Esophagus squamous epithelium (tissue), 5 donors: ENCODE measurements at regions not wholly inside any gene's neighbourhood (a gene's known extent, or its start where the extent isn't known, plus 50 kb on each side); places are given as distances from the start of the nearest gene placed in this dataset.
"Not testable (repeated sequence)": the region's sequence is repeated elsewhere in the genome, so short reads cannot be mapped to it uniquely, and the experiment has no call there.

Experiments
- DNase-seq: peaks from one replicate; lab custom pipeline; 2025; lab: John Stamatoyannopoulos, UW
- H3K27ac ChIP-seq, 4 donors: fragments of 200-600 bp; sonication (generic); one replicate each; pipeline ENCODE4 v1.5.1; 2016 to 2019; ENCODE audit warnings: mild to moderate bottlenecking in 1 of 4
- H3K27me3 ChIP-seq, 4 donors: fragments of 200-600 bp; sonication (generic); 1 replicate in 3 of 4; 2 replicates in 1 of 4; pipeline versions ENCODE4 v1.5.1 to v1.6.0; 2017 to 2021; ENCODE audit warnings: antibody characterized with exemption in 1 of 4
- H3K36me3 ChIP-seq, 3 donors: fragments of 200-600 bp; sonication (generic); one replicate each; pipeline ENCODE4 v1.5.1; 2016 to 2019
- H3K4me1 ChIP-seq, 3 donors: fragments of 200-600 bp; sonication (generic); one replicate each; pipeline ENCODE4 v1.5.1; 2017 to 2019
- H3K4me3 ChIP-seq, 4 donors: fragments of 200-600 bp; sonication (generic); 1 replicate in 3 of 4; 2 replicates in 1 of 4; pipeline ENCODE4 v1.5.1; 2016 to 2019; ENCODE audit warnings: mild to moderate bottlenecking in 2 of 4, moderate library complexity in 1 of 4
- H3K9me3 ChIP-seq, 3 donors: fragments of 200-600 bp; sonication (generic); one replicate each; pipeline ENCODE4 v1.5.1; 2016 to 2019
- CTCF ChIP-seq, 6 experiments: fragments of 450-650 bp in 4 of 6; fragments of 200-600 bp in 2 of 6; sonication (generic) in 2 of 6; IDR thresholded peaks; one replicate each; pipeline ENCODE4 v1.5.1; 2016 to 2019; ENCODE audit warnings: antibody characterized with exemption in 6 of 6, mild to moderate bottlenecking in 4 of 6, moderate library complexity in 4 of 6
- POLR2A ChIP-seq, 4 donors: fragments of 450-650 bp; IDR thresholded peaks; one replicate each; pipeline ENCODE4 v1.6.1; 2017; ENCODE audit warnings: antibody characterized with exemption in 4 of 4, mild to moderate bottlenecking in 4 of 4, moderate library complexity in 3 of 4
- WGBS, 2 donors: methylation state at CpG; one replicate each; pipeline ENCODE4 v1.1.5; 2018; 5-methylcytosine and 5-hydroxymethylcytosine counted together
- intact Hi-C: fragments of 100-400 bp; cut with DNase I; formaldehyde crosslinking; loops from one replicate; pipeline ENCODE4 v1.15.0; 2022
- donor health status: DM: yes; HTN: yes; CAD: no.

DNA sequence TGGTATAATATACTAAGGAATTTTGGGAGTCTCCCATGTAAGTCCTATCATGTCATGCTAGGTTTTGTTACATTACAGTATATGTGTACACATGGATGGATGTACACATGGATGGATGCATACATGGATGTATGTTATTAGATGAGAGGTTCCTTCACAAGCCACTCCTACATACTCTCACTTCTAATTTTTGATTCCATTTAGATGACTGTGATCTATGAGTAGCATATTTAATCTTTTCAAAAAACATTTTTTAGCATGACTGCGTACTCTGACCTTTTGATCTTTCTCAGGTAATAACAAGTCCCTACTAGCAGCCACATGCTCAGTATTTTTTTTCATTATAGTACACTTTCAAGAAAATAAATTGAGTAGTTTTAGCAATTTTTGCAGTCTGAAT is 441.8 kb downstream of the SLITRK1 start:
- intact Hi-C loops, result no loop called here
- H3K27me3 ChIP-seq, result no peaks in the 10 kb centered on the region
- H3K36me3 ChIP-seq, result no peaks in the 10 kb centered on the region
- no peak overlapping the region for H3K4me3 ChIP-seq
- no peaks in the 10 kb centered on the region for H3K9me3 ChIP-seq
- H3K4me1 ChIP-seq, result no peaks in the 10 kb centered on the region
- H3K27ac ChIP-seq, result no peak overlapping the region
- TF ChIP-seq POLR2A (IDR thresholded peaks at IDR 0.05) (no peak), CTCF (IDR thresholded peaks at IDR 0.05) (no peak)
- DNase-seq, result no peak
- 61 to 83% methylated on average over 1 of the region's 1 CpG for WGBS, 2 donors

DNA sequence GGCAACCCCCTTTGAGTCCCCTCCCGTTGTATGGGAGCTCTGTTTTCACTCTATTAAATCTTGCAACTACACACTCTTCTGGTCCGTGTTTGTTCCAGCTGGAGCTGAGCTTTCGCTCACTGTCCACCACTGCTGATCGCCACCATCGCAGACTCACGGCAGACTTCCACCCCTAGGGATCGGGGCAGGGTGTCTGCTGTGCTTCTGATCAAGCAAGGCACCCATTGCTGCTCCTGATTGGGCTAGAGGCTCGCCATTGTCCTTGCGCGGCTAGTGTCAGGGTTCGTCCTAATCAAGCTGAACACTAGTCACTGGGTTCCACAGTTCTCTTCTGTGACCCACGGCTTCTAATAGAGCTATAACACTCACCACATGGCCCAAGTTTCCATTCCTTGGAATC is 442.8 kb downstream of the SLITRK1 start:
- 73 to 89% methylated on average over 6 to 10 of the region's 12 CpGs for WGBS, 2 donors
- intact Hi-C loops, DNase-seq: not testable (repeated sequence)

DNA sequence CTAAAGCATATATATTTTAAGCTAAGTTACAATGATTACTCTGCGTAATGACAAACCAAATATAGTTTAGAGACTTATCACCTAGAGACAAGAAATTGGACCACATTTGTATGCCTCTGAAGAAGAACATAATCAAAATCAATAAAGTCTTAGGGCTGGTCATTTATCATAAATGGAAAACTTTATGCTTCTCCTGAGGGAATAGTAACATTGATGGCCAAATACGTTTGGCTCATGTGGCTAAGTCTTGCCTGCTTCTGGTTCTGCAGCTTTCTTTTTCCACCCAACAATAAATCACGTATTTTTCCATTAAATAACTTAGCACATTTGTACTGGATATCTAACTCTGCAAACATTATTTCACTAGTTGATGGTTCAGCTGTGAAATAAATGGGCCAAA is 458.4 kb downstream of the SLITRK1 start:
- Histone ChIP-seq H3K4me1 (no peaks in the 10 kb centered on the region), H3K27ac (no peak overlapping the region), H3K27me3 (no peaks in the 10 kb centered on the region), H3K9me3 (no peaks in the 10 kb centered on the region), H3K36me3 (no peaks in the 10 kb centered on the region), H3K4me3 (no peak overlapping the region)
- TF ChIP-seq POLR2A (IDR thresholded peaks at IDR 0.05), result no peak
- no peak for TF ChIP-seq CTCF (IDR thresholded peaks at IDR 0.05)
- 55 to 60% methylated on average over 3 of the region's 3 CpGs for WGBS, 2 donors
- intact Hi-C loops, result no loop called here
- DNase-seq, result no peak

More for the DNA sequence above, 442.8 kb downstream of the SLITRK1 start:
- not testable (repeated sequence) for H3K4me3 ChIP-seq, H3K27me3 ChIP-seq, H3K9me3 ChIP-seq, H3K36me3 ChIP-seq, H3K27ac ChIP-seq, H3K4me1 ChIP-seq

DNA sequence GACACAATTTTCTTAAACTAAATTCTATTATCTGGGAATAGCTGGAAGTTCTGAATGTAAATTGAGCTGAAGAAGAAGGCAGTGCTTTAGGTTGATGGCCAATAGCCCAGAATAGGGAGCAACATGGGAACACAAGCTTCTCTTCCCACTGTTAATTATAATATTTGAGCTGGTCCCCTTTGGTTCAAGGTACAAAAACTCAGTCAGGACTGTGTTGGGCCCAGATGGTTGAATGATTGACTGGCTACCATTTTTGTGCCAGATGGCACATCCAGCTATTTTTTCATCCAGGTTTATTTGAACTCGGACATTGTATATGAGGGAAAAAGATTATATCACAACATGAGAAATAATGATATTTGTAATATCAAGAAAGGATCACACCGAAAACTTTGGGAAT is 458.9 kb downstream of the SLITRK1 start:
- H3K27ac ChIP-seq, result no peak overlapping the region
- no peak overlapping the region for H3K4me3 ChIP-seq
- no peaks in the 10 kb centered on the region for H3K27me3 ChIP-seq
- no peak for DNase-seq
- no peaks in the 10 kb centered on the region for H3K9me3 ChIP-seq
- H3K36me3 ChIP-seq, result no peaks in the 10 kb centered on the region
- TF ChIP-seq CTCF (IDR thresholded peaks at IDR 0.05) (no peak), POLR2A (IDR thresholded peaks at IDR 0.05) (no peak)
- WGBS, 2 donors, result 86 to 87% methylated on average over 2 of the region's 2 CpGs
- no peaks in the 10 kb centered on the region for H3K4me1 ChIP-seq
- intact Hi-C loops, result no loop called here

DNA sequence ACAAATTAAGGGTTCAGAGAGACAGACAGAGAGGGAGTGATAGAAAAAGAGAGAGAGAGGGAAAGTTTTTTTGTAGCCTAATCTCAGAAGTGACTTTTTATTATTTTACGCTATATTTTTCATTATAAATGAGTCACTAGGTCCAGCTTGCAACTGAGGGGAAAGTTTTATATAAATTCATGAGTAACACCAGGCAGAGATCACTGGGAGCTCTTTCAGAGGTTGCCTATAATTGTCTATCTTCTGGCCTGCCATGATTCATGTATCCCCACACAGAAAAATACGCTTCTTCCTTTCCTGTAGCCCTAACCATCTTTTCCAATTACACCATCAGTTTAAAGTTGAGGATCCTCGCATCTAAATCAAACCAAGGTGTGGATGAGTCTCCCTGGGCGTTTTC is 467.9 kb downstream of the SLITRK1 start:
- intact Hi-C loops, result no loop called here
- no peak overlapping the region for H3K4me3 ChIP-seq
- no peaks in the 10 kb centered on the region for H3K36me3 ChIP-seq
- no peak for DNase-seq
- H3K27ac ChIP-seq, result no peak overlapping the region
- H3K4me1 ChIP-seq, result no peaks in the 10 kb centered on the region
- TF ChIP-seq CTCF (IDR thresholded peaks at IDR 0.05) (no peak), POLR2A (IDR thresholded peaks at IDR 0.05) (no peak)
- no peaks in the 10 kb centered on the region for H3K27me3 ChIP-seq
- WGBS, 2 donors, result 53 to 77% methylated on average over 4 of the region's 4 CpGs
- no peaks in the 10 kb centered on the region for H3K9me3 ChIP-seq

GRCh38 chr13:83386609-83387008 is 495.7 kb downstream of the SLITRK1 start:
- no peak for DNase-seq
- no peaks in the 10 kb centered on the region for H3K36me3 ChIP-seq
- intact Hi-C loops, result no loop called here
- no peak overlapping the region for H3K27ac ChIP-seq
- WGBS, 2 donors, result 75 to 76% methylated on average over 1 of the region's 1 CpG
- no peaks in the 10 kb centered on the region for H3K9me3 ChIP-seq
- H3K4me3 ChIP-seq, result no peak overlapping the region
- H3K4me1 ChIP-seq, result no peaks in the 10 kb centered on the region
- H3K27me3 ChIP-seq, result no peaks in the 10 kb centered on the region
- TF ChIP-seq POLR2A (IDR thresholded peaks at IDR 0.05) (no peak), CTCF (IDR thresholded peaks at IDR 0.05) (no peak)
